K562 (cell line): ENCODE measurements at regions not wholly inside any gene's neighbourhood (a gene's known extent, or its start where the extent isn't known, plus 50 kb on each side); places are given as distances from the start of the nearest gene placed in this dataset.

Experiments
- ATAC-seq: fragments of 200-7000 bp; cut with Tn5 transposase; 3 replicates; pipeline ENCODE4 v1.9.1; 2020; ENCODE audit warnings: moderate library complexity
- BruUV-seq: library from RNA; stranded (reverse); fragments of 400-500 nt; replicated peaks from 2 replicates; lab custom pipeline; 2021; lab: Mats Ljungman, UMichigan
- CTCF ChIA-PET: fragments of 300-600 bp; formaldehyde crosslinking; extraction: SDS; loops from one replicate; lab custom pipeline; 2021; ENCODE audit warnings: low intra/inter-chr PET ratio; lab: Yijun Ruan, JAX
- POLR2A ChIA-PET: fragments of 300-600, 350-650 bp; sonication (Branson Sonifier 250); formaldehyde crosslinking; extraction: SDS; loops from one replicate; lab custom pipeline; 2021; ENCODE audit warnings: antibody characterized with exemption, inconsistent platforms; lab: Yijun Ruan, JAX
- DNase-seq, 4 experiments: peaks; one replicate each; pipeline versions ENCODE4 v3.0.0 to v3.0.0-alpha.2; 2011 to 2018; ENCODE audit warnings: low spot score in 3 of 4, mixed read lengths in 3 of 4; ENCODE audit errors: extremely low read depth in 1 of 4
- FAIRE-seq: peaks from 2 replicates; lab custom pipeline; 2011; peaks lifted over from hg19 to GRCh38; lab: Jason Lieb, UNC
- H2AFZ ChIP-seq: 2 replicates; pipeline ENCODE4 v1.6.0; 2011; ENCODE audit warnings: low read depth, low read length, control low read depth, inconsistent platforms
- H3K27ac ChIP-seq: fragments of 200-600 bp; 3 replicates; pipeline ENCODE4 v1.8.0; 2011; ENCODE audit warnings: low read depth, mild to moderate bottlenecking, control low read depth, inconsistent platforms, low read length, moderate library complexity, mixed read lengths; ENCODE audit errors: extremely low read depth
- H3K27me3 ChIP-seq, 2 experiments: fragments of 300-600 bp in 1 of 2; 2 replicates in 1 of 2; 3 replicates in 1 of 2; pipeline versions ENCODE4 v1.6.0 to v1.8.0; 2011; ENCODE audit warnings: inconsistent platforms in 2 of 2, low read length in 2 of 2, mild to moderate bottlenecking in 1 of 2, mixed read lengths in 1 of 2, moderate library complexity in 1 of 2; ENCODE audit not compliant: control insufficient read depth in 2 of 2, insufficient read depth in 2 of 2
- H3K36me3 ChIP-seq: fragments of 300-600 bp; 3 replicates; pipeline ENCODE4 v1.8.0; 2011; ENCODE audit warnings: mild to moderate bottlenecking, low read length, inconsistent platforms; ENCODE audit not compliant: control insufficient read depth, insufficient read depth
- H3K4me1 ChIP-seq, 2 experiments: fragments of 200-600 bp in 1 of 2; replicated peaks in 1 of 2; 2 replicates in 1 of 2; 3 replicates in 1 of 2; pipeline versions ENCODE4 v1.5.1 to v1.8.0; 2011; ENCODE audit warnings: inconsistent platforms in 2 of 2, low read length in 2 of 2, mild to moderate bottlenecking in 1 of 2, mixed read lengths in 1 of 2, moderate library complexity in 1 of 2; ENCODE audit not compliant: control insufficient read depth in 2 of 2, insufficient read depth in 2 of 2
- H3K4me2 ChIP-seq: 2 replicates; pipeline ENCODE4 v1.6.1; 2011; ENCODE audit warnings: low read length, control low read depth, inconsistent platforms, mixed read lengths; ENCODE audit not compliant: insufficient read depth
- H3K4me3 ChIP-seq: fragments of 200-600 bp; sonication (generic), shearing (Covaris generic); 2 replicates; pipeline ENCODE4 v1.5.1; 2016; ENCODE audit warnings: control low read depth, inconsistent platforms
- H3K79me2 ChIP-seq: fragments of 200-600 bp; 3 replicates; pipeline ENCODE4 v1.8.0; 2011; ENCODE audit warnings: low read length, inconsistent platforms; ENCODE audit not compliant: control insufficient read depth, insufficient read depth
- H3K9ac ChIP-seq, 2 experiments: 2 replicates each; pipeline versions ENCODE4 v1.6.0 to v1.6.1; 2011; ENCODE audit warnings: low read depth in 2 of 2, low read length in 2 of 2, control low read depth in 1 of 2, inconsistent platforms in 1 of 2, mild to moderate bottlenecking in 1 of 2, mixed read lengths in 1 of 2; ENCODE audit not compliant: insufficient read depth in 1 of 2
- H3K9me1 ChIP-seq: one replicate; pipeline ENCODE4 v1.6.0; 2011; ENCODE audit warnings: inconsistent platforms, mild to moderate bottlenecking, low read length, moderate library complexity; ENCODE audit not compliant: control insufficient read depth, insufficient read depth
- H3K9me3 ChIP-seq: replicated peaks from 2 replicates; pipeline ENCODE4 v1.5.1; 2011; ENCODE audit warnings: low read depth, low read length, inconsistent platforms; ENCODE audit not compliant: control insufficient read depth, insufficient read depth
- H4K20me1 ChIP-seq: replicated peaks from 2 replicates; pipeline ENCODE4 v1.6.1; 2011; ENCODE audit warnings: low read length, inconsistent platforms, mixed read lengths; ENCODE audit not compliant: control insufficient read depth, insufficient read depth
- BCOR ChIP-seq: fragments of 450-650 bp; IDR thresholded peaks from 2 replicates; pipeline ENCODE4 v1.6.1; 2016
- DDX20 ChIP-seq: fragments of 450-650 bp; IDR thresholded peaks from 2 replicates; pipeline ENCODE4 v1.6.1; 2016; ENCODE audit warnings: missing genetic modification characterization, low read depth, mild to moderate bottlenecking, missing compliant biosample characterization, moderate library complexity
- EGR1 ChIP-seq: fragments of 450-650 bp; conservative IDR thresholded peaks from 2 replicates; pipeline ENCODE4 v1.6.1; 2017; ENCODE audit warnings: mild to moderate bottlenecking
- GMEB1 ChIP-seq: fragments of 250-450 bp; sonication (Bioruptor Pico); IDR thresholded peaks from 2 replicates; pipeline ENCODE4 v1.4.0; 2020; ENCODE audit warnings: mild to moderate bottlenecking
- GTF2E2 ChIP-seq: fragments of 200-800 bp; sonication (Bioruptor generic); IDR thresholded peaks from 2 replicates; pipeline ENCODE4 v1.6.1; 2016; ENCODE audit warnings: missing genetic modification characterization, missing compliant biosample characterization
- KLF6 ChIP-seq: fragments of 250-450 bp; sonication (Bioruptor Pico); IDR thresholded peaks from 2 replicates; pipeline ENCODE4 v1.4.0; 2020; ENCODE audit warnings: mild to moderate bottlenecking, moderate library complexity, borderline replicate concordance
- NCOA4 ChIP-seq: fragments of 450-650 bp; IDR thresholded peaks from 2 replicates; pipeline ENCODE4 v1.6.1; 2018; ENCODE audit warnings: mild to moderate bottlenecking; ENCODE audit not compliant: partially characterized antibody
- POLR2AphosphoS2 ChIP-seq: IDR thresholded peaks from 2 replicates; pipeline ENCODE4 v1.6.1; 2012; ENCODE audit warnings: low read length, improper control_type of control experiment
- ZNF347 ChIP-seq: fragments of 450-650 bp; formaldehyde crosslinking; IDR thresholded peaks from 2 replicates; pipeline ENCODE4 v1.4.0; 2020; ENCODE audit warnings: low read depth, mild to moderate bottlenecking, moderate library complexity
- ZNF354B ChIP-seq: fragments of 250-450 bp; sonication (Bioruptor Pico); IDR thresholded peaks from 2 replicates; pipeline ENCODE4 v1.4.0; 2020
- ZNF589 ChIP-seq: fragments of 200-800 bp; sonication (Bioruptor generic); IDR thresholded peaks from 2 replicates; pipeline ENCODE4 v1.6.1; 2016; ENCODE audit warnings: low read depth, missing genetic modification characterization, missing compliant biosample characterization
- WGBS: fragments of 100-300 bp; shearing (Covaris generic); methylation state at CpG from one replicate; pipeline ENCODE4 v1.1.6; 2016; ENCODE audit warnings: low coverage, mixed read lengths; ENCODE audit not compliant: insufficient coverage; ENCODE audit errors: missing lambda C conversion rate; 5-methylcytosine and 5-hydroxymethylcytosine counted together
- in situ Hi-C: fragments of 300-500 bp; cut with MboI; formaldehyde crosslinking; loops from 4 replicates; pipeline ENCODE4 v1.15.0; 2018; ENCODE audit warnings: inconsistent platforms, mixed read lengths
- intact Hi-C: fragments of 100-400 bp; cut with micrococcal nuclease; formaldehyde crosslinking; loops from 2 replicates; pipeline ENCODE4 v1.14.2; 2022

- BruUV-seq = no TSS peak
- intact Hi-C loops = no loop called here
- WGBS = 5% methylated on average over 24 of the region's 24 CpGs
These were observed 118.2 kb downstream of the FOXD2 start for GRCh38 chr1:47555841-47556560.

GRCh38 chr1:47557066-47557465, 119.2 kb downstream of the FOXD2 start:
- DNase-seq = no peak
- Histone ChIP-seq H3K4me1 (no peaks in the 10 kb centered on the region), H3K9ac (no peak overlapping the region), H4K20me1 (no peaks in the 10 kb centered on the region; the same call in 1 of the 2 replicates), H2AFZ (no peak overlapping the region), H3K9me3 (no peaks in the 10 kb centered on the region), H3K9me1 (no peaks in the 10 kb centered on the region), H3K27ac (no peak overlapping the region), H3K4me2 (no peak overlapping the region), H3K4me3 (no peak overlapping the region), H3K79me2 (no peaks in the 10 kb centered on the region), H3K27me3 (peaks cover 36 to 58% of the 10 kb centered on the region in 2 experiments), H3K36me3 (no peaks in the 10 kb centered on the region)
- FAIRE-seq = no peak
- TF ChIP-seq ZNF347 (CRISPR knock-in tag) = no peak
- no peak for TF ChIP-seq GMEB1 (CRISPR knock-in tag)
- no peak for TF ChIP-seq DDX20 (tag)
- no peak for TF ChIP-seq NCOA4
- TF ChIP-seq GTF2E2 (tag) = no peak
- TF ChIP-seq EGR1 = no peak
- no peak for TF ChIP-seq KLF6 (CRISPR knock-in tag)
- no peak for TF ChIP-seq ZNF589 (CRISPR knock-in tag)
- no peak for TF ChIP-seq ZNF354B
- in situ Hi-C loops = no loop called here
- no TSS peak for BruUV-seq
- no peak for ATAC-seq
- WGBS = 0% methylated on average over 4 of the region's 4 CpGs
- intact Hi-C loops = no loop called here
- CTCF ChIA-PET = no interaction called here
- POLR2A ChIA-PET = interaction anchor here (1.6 kb wide), 1 partner anchor 9 kb away, joined by 7 read pairs; no protein-coding TSS in a partner anchor

More at GRCh38 chr1:47555841-47556560, 118.2 kb downstream of the FOXD2 start:
- Histone ChIP-seq H3K4me1 (no peaks in the 10 kb centered on the region), H3K9me1 (no peaks in the 10 kb centered on the region), H2AFZ (no peak overlapping the region), H3K27ac (no peak overlapping the region), H4K20me1 (no peaks in the 10 kb centered on the region; the same call in 1 of the 2 replicates), H3K4me3 (no peak overlapping the region), H3K9ac (no peak overlapping the region), H3K4me2 (no peak overlapping the region), H3K9me3 (no peaks in the 10 kb centered on the region), H3K27me3 (peaks cover 37 to 63% of the 10 kb centered on the region in 2 experiments), H3K36me3 (no peaks in the 10 kb centered on the region), H3K79me2 (no peaks in the 10 kb centered on the region)
- CTCF ChIA-PET = no interaction called here
- TF ChIP-seq BCOR = no peak
- no peak for TF ChIP-seq POLR2AphosphoS2
- in situ Hi-C loops = no loop called here
- no peak for FAIRE-seq
- POLR2A ChIA-PET = interaction anchor here (1.2 kb wide), 1 partner anchor 20 kb away, joined by 3 read pairs; no protein-coding TSS in a partner anchor
- ATAC-seq = no peak
- DNase-seq = no peak
